HCT116 (cell line): ENCODE measurements at regions not wholly inside any gene's neighbourhood (a gene's known extent, or its start where the extent isn't known, plus 50 kb on each side); places are given as distances from the start of the nearest gene placed in this dataset.

Experiments used
- ATAC-seq: fragments of 200-7000 bp; cut with Tn5 transposase; 2 replicates; pipeline ENCODE4 v1.9.1; 2020; ENCODE audit warnings: mild to moderate bottlenecking, moderate library complexity
- BruUV-seq: library from RNA; stranded (reverse); fragments of 400-500 nt; replicated peaks from 2 replicates; lab custom pipeline; 2021; lab: Mats Ljungman, UMichigan
- CTCF ChIA-PET: fragments of 300-600 bp; sonication (Branson Sonifier 250); formaldehyde crosslinking; loops from one replicate; lab custom pipeline; 2021; ENCODE audit warnings: antibody characterized with exemption; lab: Charles Lee
- POLR2A ChIA-PET: fragments of 300-600, 350-600 bp; sonication (Branson Sonifier 250); formaldehyde crosslinking; loops from one replicate; lab custom pipeline; 2021; ENCODE audit warnings: antibody characterized with exemption; lab: Charles Lee
- RAD21 ChIA-PET, 2 experiments: fragments of 300-600 bp; sonication (Branson Sonifier 250); formaldehyde crosslinking; loops; one replicate each; lab custom pipeline; 2023; ENCODE audit warnings: low total read pairs in 2 of 2; ENCODE audit not compliant: uncharacterized antibody in 2 of 2, unreplicated experiment in 2 of 2, low non-redundant PET in 1 of 2; lab: Charles Lee
- DNase-seq: peaks from one replicate; pipeline ENCODE4 v3.0.0-alpha.2; 2010; ENCODE audit warnings: low read depth, low spot score
- H2AFZ ChIP-seq: fragments of 200-600 bp; shearing (Covaris generic), sonication (generic); 2 replicates; pipeline ENCODE4 v1.6.1; 2017; ENCODE audit warnings: low read depth, mixed run types, mixed read lengths, antibody characterized with exemption, low read length; ENCODE audit not compliant: poor library complexity, severe bottlenecking
- H3K27ac ChIP-seq: 2 replicates; pipeline ENCODE4 v1.5.1; 2012; ENCODE audit warnings: low read depth, low read length
- H3K27me3 ChIP-seq: fragments of 200-600 bp; sonication (generic); 2 replicates; pipeline ENCODE4 v1.6.1; 2016; ENCODE audit warnings: mixed run types, low read length, mixed read lengths; ENCODE audit not compliant: insufficient read depth
- H3K36me3 ChIP-seq, 2 experiments: fragments of 200-500 bp in 1 of 2; fragments of 200-600 bp in 1 of 2; sonication (Bioruptor generic) in 1 of 2; sonication (generic) in 1 of 2; 2 replicates each; pipeline versions ENCODE4 v1.5.1 to v1.6.1; 2014 to 2016; ENCODE audit warnings: low read length in 2 of 2, inconsistent platforms in 1 of 2, mixed read lengths in 1 of 2, mixed run types in 1 of 2; ENCODE audit not compliant: insufficient read depth in 2 of 2, control insufficient read depth in 1 of 2
- H3K4me1 ChIP-seq, 2 experiments: fragments of 200-600 bp in 1 of 2; sonication (generic) in 1 of 2; 2 replicates each; pipeline versions ENCODE4 v1.5.1 to v1.6.1; 2012 to 2017; ENCODE audit warnings: low read length in 2 of 2, inconsistent platforms in 1 of 2, mild to moderate bottlenecking in 1 of 2, mixed read lengths in 1 of 2, mixed run types in 1 of 2, moderate library complexity in 1 of 2; ENCODE audit not compliant: insufficient read depth in 2 of 2, control insufficient read depth in 1 of 2
- H3K4me2 ChIP-seq: fragments of 200-600 bp; sonication (generic); 2 replicates; pipeline ENCODE4 v1.6.1; 2017; ENCODE audit warnings: mixed run types, low read length, mixed read lengths
- H3K4me3 ChIP-seq, 2 experiments: fragments of 200-600 bp in 1 of 2; sonication (generic) in 1 of 2; replicated peaks in 1 of 2; 2 replicates each; pipeline ENCODE4 v1.5.1; 2011 to 2016; ENCODE audit warnings: low read length in 2 of 2, control low read depth in 1 of 2, low read depth in 1 of 2, mild to moderate bottlenecking in 1 of 2, mixed read lengths in 1 of 2, mixed run types in 1 of 2
- H3K79me2 ChIP-seq: fragments of 200-600 bp; sonication (generic); 2 replicates; pipeline ENCODE4 v1.6.1; 2017; ENCODE audit warnings: mild to moderate bottlenecking, mixed run types, low read length, moderate library complexity, mixed read lengths; ENCODE audit not compliant: insufficient read depth
- H3K9ac ChIP-seq: fragments of 200-600 bp; sonication (generic); 2 replicates; pipeline ENCODE4 v1.6.1; 2016; ENCODE audit warnings: low read length, mixed read lengths
- H3K9me2 ChIP-seq: fragments of 200-600 bp; sonication (generic), shearing (Covaris generic); 2 replicates; pipeline ENCODE4 v1.6.1; 2017; ENCODE audit warnings: mixed run types, mild to moderate bottlenecking, moderate library complexity; ENCODE audit not compliant: insufficient read depth
- H3K9me3 ChIP-seq, 2 experiments: fragments of 200-500 bp in 1 of 2; fragments of 200-600 bp in 1 of 2; sonication (Bioruptor generic) in 1 of 2; sonication (generic) in 1 of 2; 2 replicates each; pipeline ENCODE4 v1.6.1; 2014 to 2017; ENCODE audit warnings: low read length in 2 of 2, mixed read lengths in 2 of 2, inconsistent platforms in 1 of 2, low read depth in 1 of 2, mild to moderate bottlenecking in 1 of 2, mixed run types in 1 of 2, moderate library complexity in 1 of 2; ENCODE audit not compliant: control insufficient read depth in 1 of 2, insufficient read depth in 1 of 2
- H4K20me1 ChIP-seq: fragments of 200-600 bp; sonication (generic), shearing (Covaris generic); 2 replicates; pipeline ENCODE4 v1.6.1; 2017; ENCODE audit warnings: mixed run types, mild to moderate bottlenecking, moderate library complexity; ENCODE audit not compliant: insufficient read depth
- ATF3 ChIP-seq: IDR thresholded peaks from 2 replicates; pipeline ENCODE4 v1.6.1; 2012
- CBX3 ChIP-seq: IDR thresholded peaks from 2 replicates; pipeline ENCODE4 v1.6.1; 2012; ENCODE audit warnings: low read depth
- EGR1 ChIP-seq: IDR thresholded peaks from 2 replicates; pipeline ENCODE4 v1.6.1; 2012; ENCODE audit warnings: low read depth
- ELF1 ChIP-seq: IDR thresholded peaks from 2 replicates; pipeline ENCODE4 v1.6.1; 2012; ENCODE audit warnings: low read depth, borderline replicate concordance
- EZH2 ChIP-seq: fragments of 200-600 bp; sonication (generic); IDR thresholded peaks from 2 replicates; pipeline ENCODE4 v1.6.1; 2017; ENCODE audit warnings: antibody characterized with exemption, mixed run types
- EZH2phosphoT487 ChIP-seq: fragments of 200-600 bp; IDR thresholded peaks from 2 replicates; pipeline ENCODE4 v1.6.1; 2018; ENCODE audit warnings: antibody characterized with exemption, borderline replicate concordance
- FOSL1 ChIP-seq: IDR thresholded peaks from 2 replicates; pipeline ENCODE4 v1.6.1; 2012; ENCODE audit warnings: low read depth
- JUND ChIP-seq: IDR thresholded peaks from 2 replicates; pipeline ENCODE4 v1.6.1; 2012
- POLR2A ChIP-seq: IDR thresholded peaks from 2 replicates; pipeline ENCODE4 v1.7.0; 2011; ENCODE audit warnings: borderline replicate concordance; ENCODE audit not compliant: insufficient read depth, insufficient read length; ENCODE audit errors: extremely low read depth
- POLR2AphosphoS5 ChIP-seq: IDR thresholded peaks from 2 replicates; pipeline ENCODE4 v1.6.1; 2011; ENCODE audit warnings: mild to moderate bottlenecking, low read depth, low read length, moderate library complexity
- RAD21 ChIP-seq: IDR thresholded peaks from 2 replicates; pipeline ENCODE4 v1.6.1; 2012; ENCODE audit warnings: low read depth, mild to moderate bottlenecking
- SIN3A ChIP-seq: IDR thresholded peaks from 2 replicates; pipeline ENCODE4 v1.6.1; 2012; ENCODE audit warnings: low read depth
- SP1 ChIP-seq: IDR thresholded peaks from 2 replicates; pipeline ENCODE4 v1.6.1; 2012; ENCODE audit warnings: low read depth
- TCF7L2 ChIP-seq: IDR thresholded peaks from 2 replicates; pipeline ENCODE4 v1.7.0; 2011; ENCODE audit warnings: borderline replicate concordance, inconsistent platforms; ENCODE audit not compliant: insufficient read depth, insufficient read length; ENCODE audit errors: extremely low read depth
- YY1 ChIP-seq: IDR thresholded peaks from 2 replicates; pipeline ENCODE4 v1.6.1; 2011; ENCODE audit warnings: low read length, low read depth, moderate library complexity, mild to moderate bottlenecking; ENCODE audit not compliant: insufficient replicate concordance; ENCODE audit errors: extremely low read depth
- ZNF274 ChIP-seq: fragments of 200-500 bp; sonication (Bioruptor generic); IDR thresholded peaks from 2 replicates; pipeline ENCODE4 v1.6.1; 2014; ENCODE audit warnings: mild to moderate bottlenecking, low read depth, low read length, inconsistent platforms
- intact Hi-C: fragments of 100-400 bp; cut with micrococcal nuclease; formaldehyde crosslinking; loops from 2 replicates; pipeline ENCODE4 v1.10.0; 2022
- TF ChIP-seq, protein P1 (sequence below): IDR thresholded peaks from 2 replicates; pipeline ENCODE4 v1.6.1; 2012; ENCODE audit warnings: low read depth
- TF ChIP-seq, protein P2 (sequence below): IDR thresholded peaks from 2 replicates; pipeline ENCODE4 v1.6.1; 2012

DNA sequence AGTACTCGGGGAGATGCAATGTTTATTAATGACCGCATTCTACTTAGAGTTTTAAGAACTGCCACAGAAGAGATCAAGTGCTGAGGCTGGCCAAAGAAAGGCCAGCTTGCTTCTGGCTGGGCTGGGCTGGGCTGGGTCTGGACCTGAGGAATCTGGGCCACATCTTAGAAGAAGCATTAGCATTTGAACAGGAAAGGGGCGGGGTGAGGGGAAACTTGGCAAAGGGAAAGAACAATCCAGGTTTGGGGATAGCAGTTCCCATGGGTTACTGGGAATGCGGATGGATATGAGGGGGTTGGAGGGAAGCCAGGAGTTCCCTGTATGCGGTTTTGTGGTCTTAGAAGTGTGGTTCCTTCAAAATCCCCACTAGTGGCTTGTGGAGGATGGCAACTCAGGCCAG lies 83.3 kb downstream of the CLDN34 start:
- Histone ChIP-seq H3K36me3 (no peaks in the 10 kb centered on the region), H2AFZ (no peak overlapping the region), H3K9me3 (no peaks in the 10 kb centered on the region), H3K4me2 (no peak overlapping the region), H3K9me2 (no peaks in the 10 kb centered on the region), H3K4me3 (no peak overlapping the region), H3K79me2 (no peaks in the 10 kb centered on the region), H3K27ac (no peak overlapping the region), H3K4me1 (no peaks in the 10 kb centered on the region), H3K27me3 (no peaks in the 10 kb centered on the region), H4K20me1 (no peaks in the 10 kb centered on the region), H3K9ac (no peak overlapping the region)
- ChIA-PET POLR2A (no interaction called here), CTCF (no interaction called here), RAD21 (no interaction called here)
- intact Hi-C loops, result no loop called here
- DNase-seq (no peak), ATAC-seq (no peak)
- TF ChIP-seq EZH2 (no peak), CBX3 (no peak), FOSL1 (no peak), YY1 (no peak), RAD21 (no peak), EGR1 (no peak), TCF7L2 (no peak), ELF1 (no peak), POLR2AphosphoS5 (no peak), POLR2A (no peak), ATF3 (no peak), SP1 (no peak)
- no TSS peak for BruUV-seq

- BruUV-seq, result no TSS peak
- H3K79me2 ChIP-seq, result no peaks in the 10 kb centered on the region
- TF ChIP-seq SIN3A (no peak), ZNF274 (no peak), ATF3 (no peak), POLR2AphosphoS5 (no peak), EZH2phosphoT487 (no peak), FOSL1 (no peak), JUND (no peak)
- TF ChIP-seq, protein P1, sequence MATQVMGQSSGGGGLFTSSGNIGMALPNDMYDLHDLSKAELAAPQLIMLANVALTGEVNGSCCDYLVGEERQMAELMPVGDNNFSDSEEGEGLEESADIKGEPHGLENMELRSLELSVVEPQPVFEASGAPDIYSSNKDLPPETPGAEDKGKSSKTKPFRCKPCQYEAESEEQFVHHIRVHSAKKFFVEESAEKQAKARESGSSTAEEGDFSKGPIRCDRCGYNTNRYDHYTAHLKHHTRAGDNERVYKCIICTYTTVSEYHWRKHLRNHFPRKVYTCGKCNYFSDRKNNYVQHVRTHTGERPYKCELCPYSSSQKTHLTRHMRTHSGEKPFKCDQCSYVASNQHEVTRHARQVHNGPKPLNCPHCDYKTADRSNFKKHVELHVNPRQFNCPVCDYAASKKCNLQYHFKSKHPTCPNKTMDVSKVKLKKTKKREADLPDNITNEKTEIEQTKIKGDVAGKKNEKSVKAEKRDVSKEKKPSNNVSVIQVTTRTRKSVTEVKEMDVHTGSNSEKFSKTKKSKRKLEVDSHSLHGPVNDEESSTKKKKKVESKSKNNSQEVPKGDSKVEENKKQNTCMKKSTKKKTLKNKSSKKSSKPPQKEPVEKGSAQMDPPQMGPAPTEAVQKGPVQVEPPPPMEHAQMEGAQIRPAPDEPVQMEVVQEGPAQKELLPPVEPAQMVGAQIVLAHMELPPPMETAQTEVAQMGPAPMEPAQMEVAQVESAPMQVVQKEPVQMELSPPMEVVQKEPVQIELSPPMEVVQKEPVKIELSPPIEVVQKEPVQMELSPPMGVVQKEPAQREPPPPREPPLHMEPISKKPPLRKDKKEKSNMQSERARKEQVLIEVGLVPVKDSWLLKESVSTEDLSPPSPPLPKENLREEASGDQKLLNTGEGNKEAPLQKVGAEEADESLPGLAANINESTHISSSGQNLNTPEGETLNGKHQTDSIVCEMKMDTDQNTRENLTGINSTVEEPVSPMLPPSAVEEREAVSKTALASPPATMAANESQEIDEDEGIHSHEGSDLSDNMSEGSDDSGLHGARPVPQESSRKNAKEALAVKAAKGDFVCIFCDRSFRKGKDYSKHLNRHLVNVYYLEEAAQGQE, result no peak
- TF ChIP-seq, protein P2, sequence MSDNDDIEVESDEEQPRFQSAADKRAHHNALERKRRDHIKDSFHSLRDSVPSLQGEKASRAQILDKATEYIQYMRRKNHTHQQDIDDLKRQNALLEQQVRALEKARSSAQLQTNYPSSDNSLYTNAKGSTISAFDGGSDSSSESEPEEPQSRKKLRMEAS, result no peak
Observed at GRCh38 chrX:10051866-10052480, 84.8 kb downstream of the CLDN34 start.

More at GRCh38 chrX:10051866-10052480, 84.8 kb downstream of the CLDN34 start:
- Histone ChIP-seq H3K4me1 (no peaks in the 10 kb centered on the region), H3K36me3 (no peaks in the 10 kb centered on the region), H4K20me1 (no peaks in the 10 kb centered on the region), H2AFZ (no peak overlapping the region), H3K9ac (no peak overlapping the region), H3K27me3 (no peaks in the 10 kb centered on the region), H3K4me3 (no peak overlapping the region), H3K9me2 (no peaks in the 10 kb centered on the region), H3K27ac (no peak overlapping the region), H3K4me2 (no peak overlapping the region), H3K9me3 (no peaks in the 10 kb centered on the region)
- POLR2A ChIA-PET, result no interaction called here
- CTCF ChIA-PET, result no interaction called here
- no peak for ATAC-seq
- DNase-seq, result no peak
- RAD21 ChIA-PET, result no interaction called here
- intact Hi-C loops, result no loop called here
